HCT116 (cell line): ENCODE measurements at regions not wholly inside any gene's neighbourhood (a gene's known extent, or its start where the extent isn't known, plus 50 kb on each side); places are given as distances from the start of the nearest gene placed in this dataset.

Experiments used
- ATAC-seq: fragments of 200-7000 bp; cut with Tn5 transposase; 2 replicates; pipeline ENCODE4 v1.9.1; 2020; ENCODE audit warnings: mild to moderate bottlenecking, moderate library complexity
- BruUV-seq: library from RNA; stranded (reverse); fragments of 400-500 nt; replicated peaks from 2 replicates; lab custom pipeline; 2021; lab: Mats Ljungman, UMichigan
- CTCF ChIA-PET: fragments of 300-600 bp; sonication (Branson Sonifier 250); formaldehyde crosslinking; loops from one replicate; lab custom pipeline; 2021; ENCODE audit warnings: antibody characterized with exemption; lab: Charles Lee
- POLR2A ChIA-PET: fragments of 300-600, 350-600 bp; sonication (Branson Sonifier 250); formaldehyde crosslinking; loops from one replicate; lab custom pipeline; 2021; ENCODE audit warnings: antibody characterized with exemption; lab: Charles Lee
- RAD21 ChIA-PET, 2 experiments: fragments of 300-600 bp; sonication (Branson Sonifier 250); formaldehyde crosslinking; loops; one replicate each; lab custom pipeline; 2023; ENCODE audit warnings: low total read pairs in 2 of 2; ENCODE audit not compliant: uncharacterized antibody in 2 of 2, unreplicated experiment in 2 of 2, low non-redundant PET in 1 of 2; lab: Charles Lee
- DNase-seq: peaks from one replicate; pipeline ENCODE4 v3.0.0-alpha.2; 2010; ENCODE audit warnings: low read depth, low spot score
- H2AFZ ChIP-seq: fragments of 200-600 bp; shearing (Covaris generic), sonication (generic); 2 replicates; pipeline ENCODE4 v1.6.1; 2017; ENCODE audit warnings: low read depth, mixed run types, mixed read lengths, antibody characterized with exemption, low read length; ENCODE audit not compliant: poor library complexity, severe bottlenecking
- H3K27ac ChIP-seq: 2 replicates; pipeline ENCODE4 v1.5.1; 2012; ENCODE audit warnings: low read depth, low read length
- H3K27me3 ChIP-seq: fragments of 200-600 bp; sonication (generic); 2 replicates; pipeline ENCODE4 v1.6.1; 2016; ENCODE audit warnings: mixed run types, low read length, mixed read lengths; ENCODE audit not compliant: insufficient read depth
- H3K36me3 ChIP-seq, 2 experiments: fragments of 200-500 bp in 1 of 2; fragments of 200-600 bp in 1 of 2; sonication (Bioruptor generic) in 1 of 2; sonication (generic) in 1 of 2; 2 replicates each; pipeline versions ENCODE4 v1.5.1 to v1.6.1; 2014 to 2016; ENCODE audit warnings: low read length in 2 of 2, inconsistent platforms in 1 of 2, mixed read lengths in 1 of 2, mixed run types in 1 of 2; ENCODE audit not compliant: insufficient read depth in 2 of 2, control insufficient read depth in 1 of 2
- H3K4me1 ChIP-seq, 2 experiments: fragments of 200-600 bp in 1 of 2; sonication (generic) in 1 of 2; 2 replicates each; pipeline versions ENCODE4 v1.5.1 to v1.6.1; 2012 to 2017; ENCODE audit warnings: low read length in 2 of 2, inconsistent platforms in 1 of 2, mild to moderate bottlenecking in 1 of 2, mixed read lengths in 1 of 2, mixed run types in 1 of 2, moderate library complexity in 1 of 2; ENCODE audit not compliant: insufficient read depth in 2 of 2, control insufficient read depth in 1 of 2
- H3K4me2 ChIP-seq: fragments of 200-600 bp; sonication (generic); 2 replicates; pipeline ENCODE4 v1.6.1; 2017; ENCODE audit warnings: mixed run types, low read length, mixed read lengths
- H3K4me3 ChIP-seq, 2 experiments: fragments of 200-600 bp in 1 of 2; sonication (generic) in 1 of 2; replicated peaks in 1 of 2; 2 replicates each; pipeline ENCODE4 v1.5.1; 2011 to 2016; ENCODE audit warnings: low read length in 2 of 2, control low read depth in 1 of 2, low read depth in 1 of 2, mild to moderate bottlenecking in 1 of 2, mixed read lengths in 1 of 2, mixed run types in 1 of 2
- H3K79me2 ChIP-seq: fragments of 200-600 bp; sonication (generic); 2 replicates; pipeline ENCODE4 v1.6.1; 2017; ENCODE audit warnings: mild to moderate bottlenecking, mixed run types, low read length, moderate library complexity, mixed read lengths; ENCODE audit not compliant: insufficient read depth
- H3K9ac ChIP-seq: fragments of 200-600 bp; sonication (generic); 2 replicates; pipeline ENCODE4 v1.6.1; 2016; ENCODE audit warnings: low read length, mixed read lengths
- H3K9me2 ChIP-seq: fragments of 200-600 bp; sonication (generic), shearing (Covaris generic); 2 replicates; pipeline ENCODE4 v1.6.1; 2017; ENCODE audit warnings: mixed run types, mild to moderate bottlenecking, moderate library complexity; ENCODE audit not compliant: insufficient read depth
- H3K9me3 ChIP-seq, 2 experiments: fragments of 200-500 bp in 1 of 2; fragments of 200-600 bp in 1 of 2; sonication (Bioruptor generic) in 1 of 2; sonication (generic) in 1 of 2; 2 replicates each; pipeline ENCODE4 v1.6.1; 2014 to 2017; ENCODE audit warnings: low read length in 2 of 2, mixed read lengths in 2 of 2, inconsistent platforms in 1 of 2, low read depth in 1 of 2, mild to moderate bottlenecking in 1 of 2, mixed run types in 1 of 2, moderate library complexity in 1 of 2; ENCODE audit not compliant: control insufficient read depth in 1 of 2, insufficient read depth in 1 of 2
- H4K20me1 ChIP-seq: fragments of 200-600 bp; sonication (generic), shearing (Covaris generic); 2 replicates; pipeline ENCODE4 v1.6.1; 2017; ENCODE audit warnings: mixed run types, mild to moderate bottlenecking, moderate library complexity; ENCODE audit not compliant: insufficient read depth
- ATF3 ChIP-seq: IDR thresholded peaks from 2 replicates; pipeline ENCODE4 v1.6.1; 2012
- CBX3 ChIP-seq: IDR thresholded peaks from 2 replicates; pipeline ENCODE4 v1.6.1; 2012; ENCODE audit warnings: low read depth
- FOSL1 ChIP-seq: IDR thresholded peaks from 2 replicates; pipeline ENCODE4 v1.6.1; 2012; ENCODE audit warnings: low read depth
- POLR2A ChIP-seq: IDR thresholded peaks from 2 replicates; pipeline ENCODE4 v1.7.0; 2011; ENCODE audit warnings: borderline replicate concordance; ENCODE audit not compliant: insufficient read depth, insufficient read length; ENCODE audit errors: extremely low read depth
- POLR2AphosphoS5 ChIP-seq: IDR thresholded peaks from 2 replicates; pipeline ENCODE4 v1.6.1; 2011; ENCODE audit warnings: mild to moderate bottlenecking, low read depth, low read length, moderate library complexity
- RAD21 ChIP-seq: IDR thresholded peaks from 2 replicates; pipeline ENCODE4 v1.6.1; 2012; ENCODE audit warnings: low read depth, mild to moderate bottlenecking
- SIN3A ChIP-seq: IDR thresholded peaks from 2 replicates; pipeline ENCODE4 v1.6.1; 2012; ENCODE audit warnings: low read depth
- TCF7L2 ChIP-seq: IDR thresholded peaks from 2 replicates; pipeline ENCODE4 v1.7.0; 2011; ENCODE audit warnings: borderline replicate concordance, inconsistent platforms; ENCODE audit not compliant: insufficient read depth, insufficient read length; ENCODE audit errors: extremely low read depth
- ZBTB33 ChIP-seq: IDR thresholded peaks from 2 replicates; pipeline ENCODE4 v1.6.1; 2011; ENCODE audit warnings: mild to moderate bottlenecking, low read length, moderate library complexity; ENCODE audit not compliant: insufficient replicate concordance; ENCODE audit errors: extremely low read depth
- ZNF274 ChIP-seq: fragments of 200-500 bp; sonication (Bioruptor generic); IDR thresholded peaks from 2 replicates; pipeline ENCODE4 v1.6.1; 2014; ENCODE audit warnings: mild to moderate bottlenecking, low read depth, low read length, inconsistent platforms
- intact Hi-C: fragments of 100-400 bp; cut with micrococcal nuclease; formaldehyde crosslinking; loops from 2 replicates; pipeline ENCODE4 v1.10.0; 2022

- Histone ChIP-seq H3K79me2 (no peaks in the 10 kb centered on the region), H3K27me3 (no peaks in the 10 kb centered on the region), H3K27ac (no peak overlapping the region), H3K9me2 (no peaks in the 10 kb centered on the region), H2AFZ (no peak overlapping the region), H3K4me3 (no peak overlapping the region), H3K4me1 (no peaks in the 10 kb centered on the region), H3K9ac (no peak overlapping the region), H3K9me3 (peaks cover 3 to 7% of the 10 kb centered on the region in 2 experiments; a peak in 1 of 4 replicates), H3K4me2 (no peak overlapping the region), H3K36me3 (no peaks in the 10 kb centered on the region), H4K20me1 (no peaks in the 10 kb centered on the region)
- ChIA-PET POLR2A (no interaction called here), CTCF (no interaction called here), RAD21 (no interaction called here)
- TF ChIP-seq ZBTB33, result no peak
- no peak for TF ChIP-seq POLR2A
- no peak for TF ChIP-seq RAD21
- TF ChIP-seq ZNF274, result no peak
- no peak for TF ChIP-seq SIN3A
- no peak for TF ChIP-seq CBX3
- TF ChIP-seq ATF3, result no peak
- no peak for TF ChIP-seq POLR2AphosphoS5
- TF ChIP-seq TCF7L2, result no peak
- TF ChIP-seq FOSL1, result no peak
- intact Hi-C loops, result loop anchor here (5.0 kb wide), 1 partner anchor 1071 kb away; no protein-coding TSS in a partner anchor
- BruUV-seq, result no TSS peak
- ATAC-seq (no peak), DNase-seq (no peak)
These were observed 758.2 kb downstream of the TLE1 start for GRCh38 chr9:80931163-80931562.
